ENCODE measurements at regions not wholly inside any gene's neighbourhood (a gene's known extent, or its start where the extent isn't known, plus 50 kb on each side); places are given as distances from the start of the nearest gene placed in this dataset.

DNA sequence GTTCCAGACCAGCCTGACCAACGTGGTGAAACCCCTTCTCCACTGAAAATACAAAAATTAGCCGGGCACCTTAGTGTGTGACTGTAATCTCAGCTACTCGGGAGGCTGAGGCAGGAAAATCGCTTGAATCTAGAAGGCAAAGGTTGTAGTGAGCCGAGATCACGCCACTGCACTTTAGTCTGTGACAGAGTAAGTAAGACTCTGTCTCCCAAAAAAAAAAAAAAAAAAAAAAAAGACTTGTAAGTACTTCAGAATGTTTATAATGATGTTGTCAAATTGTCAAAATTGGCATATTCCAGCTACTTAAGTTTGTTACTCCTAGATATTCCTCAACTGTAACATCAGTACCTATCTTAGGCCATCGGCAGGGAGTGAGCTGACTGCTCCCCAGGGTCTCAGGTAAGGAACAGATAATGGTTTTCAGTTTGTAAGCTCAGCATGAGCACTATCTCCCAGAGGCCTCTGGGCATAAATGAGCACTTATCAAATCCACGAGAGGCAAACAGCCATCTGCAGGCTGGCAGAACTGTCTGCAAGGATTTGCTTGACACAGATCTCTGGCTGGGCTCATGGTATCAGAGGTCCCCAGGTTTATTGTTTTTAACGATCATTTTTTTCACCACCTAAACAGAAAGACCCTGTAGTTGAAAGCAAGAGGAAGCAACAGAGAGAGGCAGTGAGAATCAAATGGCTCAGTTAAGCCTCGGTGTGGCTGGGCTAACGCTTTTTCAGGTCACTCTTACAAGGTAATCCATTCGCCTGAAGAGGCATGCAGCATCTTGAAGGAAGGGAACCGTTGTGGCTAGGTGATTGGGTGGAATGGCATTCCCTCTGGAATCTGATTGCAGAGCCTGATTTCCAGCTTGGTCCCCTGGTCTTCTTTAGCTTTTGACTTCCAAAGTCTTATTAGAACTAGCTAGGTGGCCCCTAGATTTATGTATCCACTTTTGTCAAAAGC, 115.9 kb downstream of the LY86 start:
- ChIA-PET CTCF (interaction anchor here (2.2 kb wide), 1 partner anchor 8 kb away, joined by 9 read pairs; no protein-coding TSS in a partner anchor), POLR2A (interaction anchor here (1.1 to 1.4 kb wide), 2 partner anchors 17 to 18 kb away, joined by 3 read pairs; no protein-coding TSS in a partner anchor)
- TF ChIP-seq ZNF384 (IDR thresholded peaks at IDR 0.05) (no peak), TARDBP (IDR thresholded peaks at IDR 0.05) (no peak), SUZ12 (IDR thresholded peaks at IDR 0.05) (no peak), BHLHE40 (IDR thresholded peaks at IDR 0.05; ENCODE audit: borderline replicate concordance) (no peak), LEF1 (IDR thresholded peaks at IDR 0.05; ENCODE audit: borderline replicate concordance) (no peak), PKNOX1 (IDR thresholded peaks at IDR 0.05) (no peak), HDGF (IDR thresholded peaks at IDR 0.05; ENCODE audit: borderline replicate concordance) (no peak), ARNT (IDR thresholded peaks at IDR 0.05) (no peak), SP1 (IDR thresholded peaks at IDR 0.05) (no peak), FOXM1 (IDR thresholded peaks at IDR 0.05; ENCODE audit: borderline replicate concordance) (no peak), NFRKB (IDR thresholded peaks at IDR 0.05) (no peak), L3MBTL2 (conservative IDR thresholded peaks at IDR 0.05) (no peak), FOXA1 (IDR thresholded peaks at IDR 0.05) (no peak), CTBP1 (IDR thresholded peaks at IDR 0.05; ENCODE audit: borderline replicate concordance) (no peak), FOXK2 (IDR thresholded peaks at IDR 0.05) (no peak)
- no peak for DNase-seq (ENCODE audit: extremely low spot score)

DNA sequence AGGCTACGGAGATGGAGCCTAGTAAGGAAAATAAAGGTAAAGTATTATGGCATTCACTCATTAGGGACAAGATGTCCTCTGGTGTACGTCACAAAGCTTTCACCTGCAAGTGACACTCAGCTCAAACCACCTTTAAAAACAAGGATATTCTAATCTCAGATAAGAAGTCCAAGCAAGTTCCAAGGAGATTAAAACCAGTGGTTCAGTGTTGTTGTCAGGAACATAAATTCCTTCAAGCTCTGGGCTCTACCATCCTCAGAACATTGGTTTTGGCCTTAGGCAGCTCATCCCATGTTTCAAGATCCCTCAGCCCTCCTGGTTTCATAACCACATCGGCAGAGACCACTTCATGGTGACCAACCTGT, 116.5 kb downstream of the LY86 start:
- no peak for DNase-seq (ENCODE audit: extremely low spot score)
- no peak for TF ChIP-seq SP1 (IDR thresholded peaks at IDR 0.05)
- TF ChIP-seq FOXK2 (IDR thresholded peaks at IDR 0.05) = no peak
- TF ChIP-seq NFRKB (IDR thresholded peaks at IDR 0.05) = no peak
- no peak for TF ChIP-seq LEF1 (IDR thresholded peaks at IDR 0.05; ENCODE audit: borderline replicate concordance)
- TF ChIP-seq CTBP1 (IDR thresholded peaks at IDR 0.05; ENCODE audit: borderline replicate concordance) = no peak
- no peak for TF ChIP-seq TARDBP (IDR thresholded peaks at IDR 0.05)
- TF ChIP-seq ELF4 (IDR thresholded peaks at IDR 0.05) = no peak
- TF ChIP-seq BHLHE40 (IDR thresholded peaks at IDR 0.05; ENCODE audit: borderline replicate concordance) = no peak
- TF ChIP-seq HDGF (IDR thresholded peaks at IDR 0.05; ENCODE audit: borderline replicate concordance) = no peak
- no peak for TF ChIP-seq FOXA1 (IDR thresholded peaks at IDR 0.05)
- TF ChIP-seq SUZ12 (IDR thresholded peaks at IDR 0.05) = no peak
- TF ChIP-seq PKNOX1 (IDR thresholded peaks at IDR 0.05) = no peak
- no peak for TF ChIP-seq ZNF384 (IDR thresholded peaks at IDR 0.05)
- no peak for TF ChIP-seq FOXM1 (IDR thresholded peaks at IDR 0.05; ENCODE audit: borderline replicate concordance)
- POLR2A ChIA-PET = interaction anchor here (1.1 kb wide), 1 partner anchor 18 kb away, joined by 3 read pairs; no protein-coding TSS in a partner anchor
- CTCF ChIA-PET = interaction anchor here (2.2 kb wide), 1 partner anchor 9 kb away, joined by 9 read pairs; no protein-coding TSS in a partner anchor

DNA sequence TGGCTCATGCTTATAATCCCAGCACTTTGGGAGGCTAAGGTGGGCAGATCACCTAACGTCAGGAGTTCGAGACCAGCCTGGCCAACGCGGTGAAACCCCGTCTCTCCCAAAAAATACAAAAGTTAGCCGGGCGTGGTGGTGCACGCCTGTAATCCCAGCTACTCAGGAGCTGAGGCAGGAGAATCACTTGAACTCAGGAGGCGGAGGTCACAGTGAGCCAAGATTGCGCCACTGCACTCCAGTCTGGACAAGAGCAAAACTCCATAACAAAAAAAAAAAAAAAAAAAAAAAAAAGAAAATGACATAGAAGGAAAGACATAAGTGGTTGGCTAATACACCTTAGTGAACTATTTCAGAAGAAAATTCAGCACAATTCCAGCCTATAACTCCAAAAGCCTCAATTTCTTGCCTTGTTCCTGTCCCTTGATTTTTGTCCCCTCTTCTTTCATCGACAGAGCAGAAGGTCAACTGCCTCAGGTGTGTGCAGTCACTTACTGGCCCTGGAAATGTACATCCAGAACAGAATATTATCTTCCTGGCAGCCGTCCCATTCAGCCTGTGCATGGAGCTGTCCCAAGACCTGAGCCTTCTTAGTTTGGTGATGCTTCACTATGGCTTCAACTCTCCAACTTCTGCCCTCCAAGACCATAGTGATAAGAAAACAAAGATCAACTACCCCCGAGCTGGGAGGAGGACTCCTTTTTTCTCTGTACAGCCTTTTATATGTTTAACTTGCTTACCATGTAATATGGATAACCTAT, 117.6 kb downstream of the LY86 start:
- no peak for DNase-seq (ENCODE audit: extremely low spot score)
- CTCF ChIA-PET = interaction anchor here (2.2 kb wide), 1 partner anchor 10 kb away, joined by 9 read pairs; no protein-coding TSS in a partner anchor
- POLR2A ChIA-PET = no interaction called here
- TF ChIP-seq CTBP1 (IDR thresholded peaks at IDR 0.05; ENCODE audit: borderline replicate concordance) (no peak), SUZ12 (IDR thresholded peaks at IDR 0.05) (no peak), FOXM1 (IDR thresholded peaks at IDR 0.05; ENCODE audit: borderline replicate concordance) (no peak), ARNT (IDR thresholded peaks at IDR 0.05) (no peak), L3MBTL2 (conservative IDR thresholded peaks at IDR 0.05) (no peak), BHLHE40 (IDR thresholded peaks at IDR 0.05; ENCODE audit: borderline replicate concordance) (no peak), TARDBP (IDR thresholded peaks at IDR 0.05) (no peak), PKNOX1 (IDR thresholded peaks at IDR 0.05) (no peak), NFRKB (IDR thresholded peaks at IDR 0.05) (no peak), ZNF384 (IDR thresholded peaks at IDR 0.05) (no peak), HDGF (IDR thresholded peaks at IDR 0.05; ENCODE audit: borderline replicate concordance) (no peak), LEF1 (IDR thresholded peaks at IDR 0.05; ENCODE audit: borderline replicate concordance) (no peak)

DNA sequence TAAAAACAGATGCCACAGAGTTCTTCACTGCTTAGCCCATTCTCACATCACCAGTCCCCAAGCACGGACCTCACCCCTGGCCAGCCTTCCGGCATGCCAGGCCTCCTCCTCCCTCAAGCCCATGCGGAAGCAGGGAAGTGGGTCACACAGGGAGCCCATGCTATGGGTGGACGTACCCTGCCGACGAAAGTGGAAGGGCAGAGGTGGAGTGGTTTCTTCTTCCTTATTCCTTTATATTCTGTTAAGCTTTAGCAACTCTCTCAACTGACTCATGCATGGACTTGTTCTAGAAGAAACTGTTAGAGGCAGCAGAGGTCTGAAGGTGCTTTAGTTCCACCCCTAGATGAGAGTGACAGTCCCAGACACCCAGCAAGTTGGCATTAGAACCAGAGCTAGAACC, 118.6 kb downstream of the LY86 start:
- ChIA-PET CTCF (no interaction called here), POLR2A (no interaction called here)
- TF ChIP-seq FOXM1 (IDR thresholded peaks at IDR 0.05; ENCODE audit: borderline replicate concordance) (no peak), L3MBTL2 (conservative IDR thresholded peaks at IDR 0.05) (no peak), HDGF (IDR thresholded peaks at IDR 0.05; ENCODE audit: borderline replicate concordance) (no peak), NFRKB (IDR thresholded peaks at IDR 0.05) (no peak), PKNOX1 (IDR thresholded peaks at IDR 0.05) (no peak), ELF4 (IDR thresholded peaks at IDR 0.05) (no peak), ARNT (IDR thresholded peaks at IDR 0.05) (no peak), LEF1 (IDR thresholded peaks at IDR 0.05; ENCODE audit: borderline replicate concordance) (no peak), FOXA1 (IDR thresholded peaks at IDR 0.05) (no peak), CTBP1 (IDR thresholded peaks at IDR 0.05; ENCODE audit: borderline replicate concordance) (no peak), BHLHE40 (IDR thresholded peaks at IDR 0.05; ENCODE audit: borderline replicate concordance) (no peak), FOXK2 (IDR thresholded peaks at IDR 0.05) (no peak), SUZ12 (IDR thresholded peaks at IDR 0.05) (no peak), SP1 (IDR thresholded peaks at IDR 0.05) (no peak), TARDBP (IDR thresholded peaks at IDR 0.05) (no peak), ZNF384 (IDR thresholded peaks at IDR 0.05) (no peak)
- DNase-seq (ENCODE audit: extremely low spot score) = no peak

Measured in HEK293T (cell line).